Activated B cell treated with CpG ODN at 0.5 μM for 24 hours (primary cell): ENCODE measurements at regions not wholly inside any gene's neighbourhood (a gene's known extent, or its start where the extent isn't known, plus 50 kb on each side); places are given as distances from the start of the nearest gene placed in this dataset.

Experiments used
- ATAC-seq: fragments of 200-7000 bp; cut with Tn5 transposase; one replicate; pipeline ENCODE4 v1.10.0; 2021; ENCODE audit warnings: low read depth, mild to moderate bottlenecking, moderate library complexity
- CTCF ChIA-PET: fragments of 350-600 bp; sonication (Branson Sonifier 250); formaldehyde crosslinking; loops from one replicate; lab custom pipeline; 2021; ENCODE audit warnings: antibody characterized with exemption; lab: Charles Lee
- POLR2A ChIA-PET: fragments of 350-600 bp; sonication (Branson Sonifier 250); formaldehyde crosslinking; loops from one replicate; lab custom pipeline; 2021; ENCODE audit warnings: antibody characterized with exemption; lab: Charles Lee
- DNase-seq: peaks from one replicate; pipeline ENCODE4 v3.0.0; 2022
- H3K27ac Mint-ChIP-seq: one replicate; pipeline ENCODE4 v1.8.0; 2020; ENCODE audit warnings: mixed read lengths
- H3K27me3 Mint-ChIP-seq: one replicate; pipeline ENCODE4 v1.8.0; 2021; ENCODE audit warnings: mixed read lengths
- H3K36me3 Mint-ChIP-seq: one replicate; pipeline ENCODE4 v1.8.0; 2021; ENCODE audit warnings: low read depth, mixed read lengths
- H3K4me1 Mint-ChIP-seq: one replicate; pipeline ENCODE4 v1.8.0; 2021; ENCODE audit warnings: mixed read lengths
- H3K4me3 Mint-ChIP-seq: one replicate; pipeline ENCODE4 v1.8.0; 2020; ENCODE audit warnings: mild to moderate bottlenecking, mixed read lengths
- H3K9me3 Mint-ChIP-seq: one replicate; pipeline ENCODE4 v1.8.0; 2020; ENCODE audit warnings: mixed read lengths
- CTCF ChIP-seq: fragments of 200-600 bp; IDR thresholded peaks from one replicate; pipeline ENCODE4 v1.8.0; 2022; ENCODE audit warnings: antibody characterized with exemption, mild to moderate bottlenecking
- intact Hi-C: fragments of 100-400 bp; cut with micrococcal nuclease; formaldehyde crosslinking; loops from one replicate; pipeline ENCODE4 v1.15.1; 2024

DNA sequence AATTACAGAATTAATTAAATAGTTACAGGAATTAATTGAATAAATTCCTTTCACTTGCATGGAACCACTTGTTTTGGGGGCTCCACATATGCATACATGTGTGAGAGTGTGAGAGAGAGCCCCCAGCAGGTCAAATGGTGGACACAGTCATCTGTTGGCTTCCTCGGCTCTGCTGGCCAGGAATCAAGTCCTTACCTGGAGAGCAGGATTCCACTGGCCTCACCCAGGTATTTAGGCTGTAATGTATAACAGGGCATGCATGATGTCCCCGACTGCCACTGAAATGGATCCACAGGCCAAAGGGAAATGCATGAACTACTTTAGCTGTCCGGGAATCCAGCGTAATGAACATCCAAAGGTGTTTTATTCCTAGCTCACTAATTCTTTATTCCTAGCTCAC is 139.7 kb upstream of the SMAD3 start:
- no peak overlapping the region for H3K27ac Mint-ChIP-seq
- peaks cover 8% of the 10 kb centered on the region for H3K4me1 Mint-ChIP-seq
- peaks cover 12% of the 10 kb centered on the region for H3K9me3 Mint-ChIP-seq
- H3K36me3 Mint-ChIP-seq, result no peaks in the 10 kb centered on the region
- intact Hi-C loops, result no loop called here
- ATAC-seq (no peak), DNase-seq (no peak)
- no peak for TF ChIP-seq CTCF
- POLR2A ChIA-PET, result no interaction called here
- H3K4me3 Mint-ChIP-seq, result no peak overlapping the region
- CTCF ChIA-PET, result no interaction called here
- H3K27me3 Mint-ChIP-seq, result peaks cover 36% of the 10 kb centered on the region

DNA sequence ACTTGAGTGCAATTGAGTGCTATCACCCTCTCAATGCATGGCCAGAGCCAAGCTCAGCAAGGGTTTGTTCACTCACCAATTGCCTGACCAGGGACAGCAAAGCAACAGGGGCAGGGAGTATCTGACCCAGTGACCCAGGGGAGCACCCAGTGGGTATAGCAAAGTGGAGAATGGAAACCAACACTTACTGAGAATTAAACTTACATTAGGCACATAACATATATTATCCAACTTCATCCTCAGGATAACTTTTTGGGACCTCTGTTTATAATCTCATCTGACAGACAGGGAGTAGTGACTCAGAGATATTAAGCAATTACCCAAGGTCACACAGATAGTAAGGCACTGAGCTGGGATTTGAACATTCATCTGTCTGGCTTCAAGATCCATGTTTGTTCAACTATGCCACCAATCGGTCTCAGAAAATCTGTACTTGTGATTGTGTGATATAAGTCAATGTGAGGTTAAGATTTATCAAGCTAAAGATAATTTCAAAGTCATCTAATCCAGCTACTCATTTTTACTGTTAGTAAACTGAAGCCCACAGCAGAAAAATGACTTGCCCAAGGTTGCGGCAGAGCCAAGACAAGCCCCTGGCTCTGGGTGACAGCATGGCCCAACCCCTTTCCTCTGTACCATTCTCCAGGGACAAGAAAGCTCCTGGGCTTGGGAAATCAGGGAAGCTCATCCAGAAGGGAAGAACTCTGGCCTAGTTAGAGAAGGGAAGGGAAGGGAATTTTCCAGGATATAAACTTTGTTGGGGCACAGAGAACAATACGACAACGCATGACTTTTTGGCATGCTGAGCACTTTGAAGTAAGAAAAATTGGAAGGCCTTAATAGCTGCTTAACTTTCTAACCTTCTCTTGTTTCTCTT is 138.0 kb upstream of the SMAD3 start:
- ATAC-seq, result no peak
- H3K27me3 Mint-ChIP-seq, result peaks cover 36% of the 10 kb centered on the region
- intact Hi-C loops, result no loop called here
- no peak for TF ChIP-seq CTCF
- no peak for DNase-seq
- ChIA-PET CTCF (no interaction called here), POLR2A (no interaction called here)
- H3K27ac Mint-ChIP-seq, result no peak overlapping the region
- no peak overlapping the region for H3K4me3 Mint-ChIP-seq
- no peaks in the 10 kb centered on the region for H3K36me3 Mint-ChIP-seq
- no peaks in the 10 kb centered on the region for H3K4me1 Mint-ChIP-seq
- peaks cover 11% of the 10 kb centered on the region for H3K9me3 Mint-ChIP-seq

- TF ChIP-seq CTCF, result no peak
- intact Hi-C loops, result no loop called here
- no peak for DNase-seq
- Mint-ChIP-seq H3K27me3 (peaks cover 30% of the 10 kb centered on the region), H3K4me1 (no peaks in the 10 kb centered on the region), H3K4me3 (no peak overlapping the region), H3K9me3 (peaks cover 4% of the 10 kb centered on the region), H3K27ac (no peak overlapping the region), H3K36me3 (no peaks in the 10 kb centered on the region)
- ChIA-PET CTCF (no interaction called here), POLR2A (no interaction called here)
- no peak for ATAC-seq
Measured at GRCh38 chr15:66928101-66928500, 137.3 kb upstream of the SMAD3 start.

- ChIA-PET POLR2A (no interaction called here), CTCF (no interaction called here)
- Mint-ChIP-seq H3K4me1 (no peaks in the 10 kb centered on the region), H3K36me3 (no peaks in the 10 kb centered on the region), H3K27ac (no peak overlapping the region), H3K9me3 (no peaks in the 10 kb centered on the region), H3K27me3 (peaks cover 27% of the 10 kb centered on the region), H3K4me3 (no peak overlapping the region)
- no peak for ATAC-seq
- TF ChIP-seq CTCF, result no peak
- intact Hi-C loops, result no loop called here
- no peak for DNase-seq
Measured at GRCh38 chr15:66928784-66929183, 136.6 kb upstream of the SMAD3 start.

- Mint-ChIP-seq H3K4me3 (no peak overlapping the region), H3K4me1 (no peaks in the 10 kb centered on the region), H3K9me3 (peaks cover 3% of the 10 kb centered on the region), H3K36me3 (no peaks in the 10 kb centered on the region), H3K27ac (no peak overlapping the region), H3K27me3 (peaks cover 22% of the 10 kb centered on the region)
- no peak for DNase-seq
- no peak for ATAC-seq
- intact Hi-C loops, result loop anchor here (10.0 kb wide), 1 partner anchor 645 kb away; no protein-coding TSS in a partner anchor
- TF ChIP-seq CTCF, result no peak
- CTCF ChIA-PET, result no interaction called here
- POLR2A ChIA-PET, result interaction anchor here (0.6 kb wide), 1 partner anchor 1009 kb away, joined by 5 read pairs; no protein-coding TSS in a partner anchor
Measured at GRCh38 chr15:66929843-66930402, 135.5 kb upstream of the SMAD3 start.
